AG04450 (cell line): ENCODE measurements at regions not wholly inside any gene's neighbourhood (a gene's known extent, or its start where the extent isn't known, plus 50 kb on each side); places are given as distances from the start of the nearest gene placed in this dataset.

Experiments used
- CTCF ChIA-PET: fragments of 300-600, 350-600 bp; formaldehyde crosslinking; extraction: SDS; loops from one replicate; lab custom pipeline; 2022; ENCODE audit warnings: antibody characterized with exemption, inconsistent platforms; lab: Charles Lee
- POLR2A ChIA-PET: fragments of 350-600 bp; formaldehyde crosslinking; extraction: SDS; loops from one replicate; lab custom pipeline; 2021; ENCODE audit warnings: antibody characterized with exemption, inconsistent platforms; lab: Yijun Ruan, JAX
- DNase-seq: peaks from one replicate; pipeline ENCODE4 v3.0.0-alpha.2; 2011; ENCODE audit warnings: low read depth, low spot score
- H3K27ac ChIP-seq: one replicate; pipeline ENCODE4 v1.5.1; 2012; ENCODE audit warnings: low read depth, low read length, control low read depth
- H3K27me3 ChIP-seq: one replicate; pipeline ENCODE4 v1.6.0; 2012; ENCODE audit warnings: low read length; ENCODE audit not compliant: control insufficient read depth, insufficient read depth
- H3K4me3 ChIP-seq: 2 replicates; pipeline ENCODE4 v1.5.1; 2011; ENCODE audit warnings: mild to moderate bottlenecking, low read depth, low read length, control low read depth
- H3K9me3 ChIP-seq: 2 replicates; pipeline ENCODE4 v1.5.1; 2012; ENCODE audit warnings: low read length; ENCODE audit not compliant: control insufficient read depth, insufficient read depth
- CTCF ChIP-seq: IDR thresholded peaks from 2 replicates; pipeline ENCODE4 v1.5.1; 2011; ENCODE audit warnings: low read depth, low read length, control low read depth, inconsistent platforms

- DNase-seq: no peak
- ChIA-PET POLR2A (no interaction called here), CTCF (no interaction called here)
- H3K9me3 ChIP-seq: peaks cover 4% of the 10 kb centered on the region; the same call in 1 of the 2 replicates
- no peaks in the 10 kb centered on the region for H3K27me3 ChIP-seq
- H3K4me3 ChIP-seq: no peak overlapping the region
- no peak overlapping the region for H3K27ac ChIP-seq
- TF ChIP-seq CTCF: no peak
These were observed 82.4 kb upstream of the PROX1 start for GRCh38 chr1:213905344-213905743.

GRCh38 chr1:213908521-213908920 is 79.3 kb upstream of the PROX1 start:
- TF ChIP-seq CTCF: no peak
- CTCF ChIA-PET: no interaction called here
- POLR2A ChIA-PET: no interaction called here

GRCh38 chr1:213914392-213914791 is 73.4 kb upstream of the PROX1 start:
- Histone ChIP-seq H3K27ac (no peak overlapping the region), H3K27me3 (no peaks in the 10 kb centered on the region), H3K4me3 (no peak overlapping the region), H3K9me3 (no peaks in the 10 kb centered on the region)
- DNase-seq: no peak
- TF ChIP-seq CTCF: no peak
- POLR2A ChIA-PET: no interaction called here
- CTCF ChIA-PET: no interaction called here

More at GRCh38 chr1:213908521-213908920, 79.3 kb upstream of the PROX1 start:
- H3K9me3 ChIP-seq: peaks cover 4% of the 10 kb centered on the region; the same call in 1 of the 2 replicates
- no peaks in the 10 kb centered on the region for H3K27me3 ChIP-seq
- H3K27ac ChIP-seq: no peak overlapping the region
- DNase-seq: no peak
- no peak overlapping the region for H3K4me3 ChIP-seq

GRCh38 chr1:213921311-213921710 is 66.5 kb upstream of the PROX1 start:
- H3K9me3 ChIP-seq: no peaks in the 10 kb centered on the region
- no peak overlapping the region for H3K27ac ChIP-seq
- no peaks in the 10 kb centered on the region for H3K27me3 ChIP-seq
- H3K4me3 ChIP-seq: no peak overlapping the region
- no peak for TF ChIP-seq CTCF
- no peak for DNase-seq
- ChIA-PET POLR2A (no interaction called here), CTCF (no interaction called here)

- ChIA-PET CTCF (no interaction called here), POLR2A (no interaction called here)
- Histone ChIP-seq H3K27me3 (no peaks in the 10 kb centered on the region), H3K27ac (no peak overlapping the region), H3K4me3 (no peak overlapping the region), H3K9me3 (no peaks in the 10 kb centered on the region)
- no peak for TF ChIP-seq CTCF
- no peak for DNase-seq
These were observed 66.1 kb upstream of the PROX1 start for GRCh38 chr1:213921712-213922111.
